NCI-H1930 (cell line): ENCODE measurements at regions not wholly inside any gene's neighbourhood (a gene's known extent, or its start where the extent isn't known, plus 50 kb on each side); places are given as distances from the start of the nearest gene placed in this dataset.

Experiments used
- DNase-seq, 2 experiments: peaks; one replicate each; lab custom pipeline; 2025; lab: John Stamatoyannopoulos, UW

- DNase-seq = no peak
Measured at GRCh38 chr1:233516732-233517131, 97.2 kb upstream of the KCNK1 start.

- peak in 1 of 2 experiments; percentile 8 for DNase-seq
Measured at GRCh38 chr1:233518344-233518743, 95.6 kb upstream of the KCNK1 start.

GRCh38 chr1:233520261-233521191 is 93.4 kb upstream of the KCNK1 start:
- DNase-seq = no peak

- no peak for DNase-seq
Measured at GRCh38 chr1:233523047-233523446, 90.9 kb upstream of the KCNK1 start.

GRCh38 chr1:233527818-233528217 is 86.1 kb upstream of the KCNK1 start:
- no peak for DNase-seq

- DNase-seq = no peak
Measured at GRCh38 chr1:233530665-233531386, 83.1 kb upstream of the KCNK1 start.

- DNase-seq = no peak
Measured at GRCh38 chr1:233540816-233541215, 73.1 kb upstream of the KCNK1 start.

- no peak for DNase-seq
Measured at GRCh38 chr1:233543338-233544255, 70.3 kb upstream of the KCNK1 start.

- no peak for DNase-seq
Measured at GRCh38 chr1:233544304-233544703, 69.6 kb upstream of the KCNK1 start.

GRCh38 chr1:233547726-233548125 is 66.2 kb upstream of the KCNK1 start:
- no peak for DNase-seq

- no peak for DNase-seq
Measured at GRCh38 chr1:233549404-233549803, 64.5 kb upstream of the KCNK1 start.

- DNase-seq = no peak
Measured at GRCh38 chr1:233549917-233550316, 64.0 kb upstream of the KCNK1 start.

GRCh38 chr1:233554037-233554436 is 59.9 kb upstream of the KCNK1 start:
- DNase-seq = no peak

GRCh38 chr1:233561708-233562426 is 52.0 kb upstream of the KCNK1 start:
- DNase-seq = no peak
